WI38 (cell line): ENCODE measurements at regions not wholly inside any gene's neighbourhood (a gene's known extent, or its start where the extent isn't known, plus 50 kb on each side); places are given as distances from the start of the nearest gene placed in this dataset.
"Not testable (repeated sequence)": the region's sequence is repeated elsewhere in the genome, so short reads cannot be mapped to it uniquely, and the experiment has no call there.

Source experiments
- H3K4me3 ChIP-seq: 2 replicates; pipeline ENCODE4 v1.5.1; 2011; ENCODE audit warnings: low read depth, mild to moderate bottlenecking, control low read depth, low read length
- TF ChIP-seq, protein P1 (sequence below): IDR thresholded peaks from 2 replicates; pipeline ENCODE4 v1.5.1; 2012; ENCODE audit warnings: low read depth, mild to moderate bottlenecking, control low read depth, low read length

DNA sequence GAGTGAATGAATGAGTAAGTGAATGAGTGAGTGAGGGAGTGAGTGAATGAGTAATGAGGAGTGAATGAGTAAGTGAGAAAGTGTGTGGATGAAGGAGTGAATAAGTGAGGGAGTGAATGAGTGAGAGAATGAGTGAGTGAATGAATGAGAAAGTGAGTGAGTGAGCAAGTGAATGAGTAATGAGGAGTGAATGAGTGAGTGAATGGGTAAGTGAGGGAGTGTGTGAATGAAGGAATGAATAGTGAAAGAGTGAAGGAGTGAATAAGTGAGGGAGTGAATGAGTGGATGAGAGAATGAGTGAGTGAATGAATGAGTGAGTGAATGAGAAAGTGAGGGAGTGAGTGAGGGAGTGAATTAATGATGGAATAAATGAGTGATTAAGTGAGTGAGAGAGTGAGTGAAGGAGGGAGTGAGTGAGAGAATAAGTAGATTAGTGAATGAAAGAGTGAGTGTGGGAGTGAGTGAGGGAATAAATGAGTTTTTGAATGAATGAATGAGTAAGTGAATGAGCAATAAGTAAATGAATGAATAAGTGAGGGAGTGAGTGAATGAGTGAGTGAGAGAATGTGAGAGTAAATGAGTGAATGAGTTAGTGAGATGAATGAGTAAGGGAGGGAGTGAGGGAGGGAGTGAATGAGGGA, 364.5 kb downstream of the ADGRD1 start:
- H3K4me3 ChIP-seq, result no peak overlapping the region
- TF ChIP-seq, protein P1, sequence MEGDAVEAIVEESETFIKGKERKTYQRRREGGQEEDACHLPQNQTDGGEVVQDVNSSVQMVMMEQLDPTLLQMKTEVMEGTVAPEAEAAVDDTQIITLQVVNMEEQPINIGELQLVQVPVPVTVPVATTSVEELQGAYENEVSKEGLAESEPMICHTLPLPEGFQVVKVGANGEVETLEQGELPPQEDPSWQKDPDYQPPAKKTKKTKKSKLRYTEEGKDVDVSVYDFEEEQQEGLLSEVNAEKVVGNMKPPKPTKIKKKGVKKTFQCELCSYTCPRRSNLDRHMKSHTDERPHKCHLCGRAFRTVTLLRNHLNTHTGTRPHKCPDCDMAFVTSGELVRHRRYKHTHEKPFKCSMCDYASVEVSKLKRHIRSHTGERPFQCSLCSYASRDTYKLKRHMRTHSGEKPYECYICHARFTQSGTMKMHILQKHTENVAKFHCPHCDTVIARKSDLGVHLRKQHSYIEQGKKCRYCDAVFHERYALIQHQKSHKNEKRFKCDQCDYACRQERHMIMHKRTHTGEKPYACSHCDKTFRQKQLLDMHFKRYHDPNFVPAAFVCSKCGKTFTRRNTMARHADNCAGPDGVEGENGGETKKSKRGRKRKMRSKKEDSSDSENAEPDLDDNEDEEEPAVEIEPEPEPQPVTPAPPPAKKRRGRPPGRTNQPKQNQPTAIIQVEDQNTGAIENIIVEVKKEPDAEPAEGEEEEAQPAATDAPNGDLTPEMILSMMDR, result no peak

DNA sequence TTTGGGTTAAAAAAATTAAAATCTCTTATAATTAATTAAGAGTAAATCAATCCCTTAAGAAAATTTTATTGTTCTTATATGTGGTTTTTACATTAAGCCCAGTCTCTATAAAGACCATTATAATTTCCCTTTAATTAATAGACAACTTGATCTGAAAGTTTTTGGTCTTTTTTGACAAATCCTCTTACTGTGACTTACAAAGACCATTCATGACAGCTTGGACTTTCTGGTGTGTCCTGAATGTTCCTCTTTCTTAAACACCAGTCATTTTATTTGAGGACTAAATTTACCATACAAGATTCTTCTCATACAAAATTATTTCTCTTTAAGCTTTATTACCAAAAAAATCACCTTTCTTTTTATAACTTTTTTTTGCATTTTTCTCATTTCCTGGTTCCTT, 368.3 kb downstream of the ADGRD1 start:
- TF ChIP-seq, protein P1, result no peak
- no peak overlapping the region for H3K4me3 ChIP-seq

DNA sequence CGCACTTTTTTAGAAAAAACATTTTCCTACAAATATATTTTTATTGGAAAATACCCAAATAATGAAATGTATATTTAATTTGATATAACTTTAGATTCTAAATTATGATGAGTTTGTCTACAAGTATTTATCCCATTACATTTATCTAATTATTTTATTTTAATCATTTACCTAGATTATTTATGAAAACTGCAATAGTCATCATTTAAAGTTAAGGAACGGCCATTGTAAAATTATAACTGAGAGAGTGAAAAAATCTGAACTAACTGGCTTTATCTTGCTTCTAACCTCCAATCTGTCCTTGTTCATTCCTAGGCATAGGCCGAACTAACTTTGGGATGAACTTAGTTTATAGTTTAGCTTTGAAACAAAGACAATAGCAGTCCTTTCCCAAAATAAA, 368.8 kb downstream of the ADGRD1 start:
- not testable (repeated sequence) for H3K4me3 ChIP-seq

DNA sequence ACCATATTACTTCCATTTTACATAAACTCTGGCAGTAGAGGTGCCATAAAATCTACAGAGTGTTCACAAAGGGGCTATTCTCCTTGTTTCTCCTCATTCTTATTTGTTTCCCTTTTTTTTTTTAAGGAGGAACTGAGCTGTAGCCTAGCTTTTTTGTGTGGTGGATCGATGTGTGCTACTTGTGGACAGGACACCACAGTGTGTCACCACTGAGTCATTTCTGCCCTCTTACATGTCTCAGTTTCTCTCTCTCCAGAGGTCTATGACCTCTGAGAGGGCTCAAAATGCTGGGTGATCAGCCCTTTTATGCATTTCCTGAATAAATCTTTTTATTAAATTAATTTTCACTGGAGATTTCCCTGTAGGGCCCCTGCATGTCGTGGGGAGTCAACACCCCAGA, 370.2 kb downstream of the ADGRD1 start:
- TF ChIP-seq, protein P1, result no peak
- no peak overlapping the region for H3K4me3 ChIP-seq

DNA sequence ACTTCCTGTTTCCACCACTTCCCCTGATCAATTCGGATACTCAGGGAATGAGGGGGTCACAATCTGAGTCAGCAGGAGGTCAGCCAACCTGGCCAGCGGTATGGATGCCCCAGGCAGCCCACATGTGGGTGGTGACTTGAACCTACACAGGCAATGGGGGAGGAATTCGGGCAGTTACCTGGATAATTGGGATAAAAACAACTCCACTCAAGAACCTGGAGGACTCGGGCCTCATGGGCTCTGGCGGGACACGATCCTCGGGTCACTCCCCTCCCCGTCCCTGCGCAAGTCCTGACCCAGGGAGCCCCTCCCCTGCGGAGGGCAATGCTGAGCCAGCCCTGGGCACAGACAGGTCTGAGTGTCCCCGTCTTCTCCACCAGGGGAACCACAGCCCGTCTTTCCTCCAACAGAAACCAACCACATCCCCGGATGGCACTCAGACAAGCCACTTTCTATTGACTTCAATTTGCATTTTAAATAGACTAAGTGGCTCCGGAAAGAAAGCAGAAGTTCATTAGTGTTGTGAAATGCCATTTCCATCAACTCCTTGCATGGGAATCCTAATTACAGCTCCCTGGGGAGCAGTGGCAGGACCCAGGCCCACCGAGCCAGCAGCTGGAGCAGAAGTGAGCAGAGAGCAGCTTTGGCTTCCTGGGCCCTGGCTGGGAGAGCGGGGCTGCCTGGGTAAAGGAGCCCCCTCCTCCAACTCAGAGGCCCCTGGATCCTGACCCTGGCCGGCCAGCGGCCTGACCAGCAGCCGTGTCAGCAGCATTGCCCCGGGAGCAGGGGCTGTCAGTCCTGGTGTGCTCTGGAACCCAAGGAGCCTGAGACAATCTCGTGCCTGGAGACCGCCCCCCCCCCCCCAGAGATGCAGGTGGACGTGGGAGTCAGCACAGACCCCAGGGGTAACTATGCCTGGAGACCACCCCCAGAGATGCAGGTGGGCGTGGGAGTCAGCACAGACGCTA, 374.1 kb downstream of the ADGRD1 start:
- TF ChIP-seq, protein P1, result no peak
- no peak overlapping the region for H3K4me3 ChIP-seq

DNA sequence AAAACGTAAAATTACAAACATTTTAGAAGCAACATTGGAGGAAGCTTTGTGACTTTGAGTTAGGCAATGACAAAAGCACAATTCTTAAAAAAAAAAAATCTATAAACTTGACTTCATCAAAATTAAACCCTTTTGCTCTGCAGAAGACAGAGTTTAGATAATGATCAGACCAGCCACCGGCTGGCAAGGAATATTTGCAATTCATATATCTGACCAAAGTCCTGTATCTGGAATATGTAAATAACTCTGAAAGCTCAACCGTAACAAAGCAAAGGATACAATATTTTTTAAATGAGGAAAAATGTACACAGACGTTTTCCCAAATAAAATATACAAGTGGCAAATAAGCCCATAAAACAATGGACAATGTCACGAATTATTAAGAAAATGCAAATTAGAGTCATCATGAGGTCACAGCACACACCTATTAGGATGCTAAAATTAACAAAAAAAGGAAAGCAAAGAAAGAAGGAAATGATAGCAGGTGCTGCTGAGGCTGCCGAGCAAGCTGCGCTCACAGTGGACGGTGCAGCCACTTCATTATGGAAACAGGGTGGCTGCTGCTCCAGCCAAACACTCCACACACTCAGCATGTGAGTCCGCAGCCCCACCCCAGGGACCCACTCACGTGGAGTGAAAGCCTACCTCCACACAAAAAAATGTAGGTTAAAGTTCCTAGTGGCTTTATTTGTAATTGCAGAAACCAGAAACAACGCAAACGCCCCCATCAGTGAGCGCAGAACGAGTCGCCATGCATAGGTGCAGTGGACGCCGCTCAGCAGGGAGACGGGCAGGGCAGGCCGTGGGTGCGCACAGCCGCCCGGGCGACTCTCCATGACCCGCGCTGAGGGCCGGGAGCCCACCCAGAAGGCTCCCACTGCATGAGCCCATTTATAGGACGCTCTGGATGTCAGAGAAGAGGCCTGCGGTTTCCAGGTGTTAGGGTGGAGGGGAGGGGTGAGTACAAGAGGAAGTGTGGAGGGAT, 375.4 kb downstream of the ADGRD1 start:
- H3K4me3 ChIP-seq, result not testable (repeated sequence)

DNA sequence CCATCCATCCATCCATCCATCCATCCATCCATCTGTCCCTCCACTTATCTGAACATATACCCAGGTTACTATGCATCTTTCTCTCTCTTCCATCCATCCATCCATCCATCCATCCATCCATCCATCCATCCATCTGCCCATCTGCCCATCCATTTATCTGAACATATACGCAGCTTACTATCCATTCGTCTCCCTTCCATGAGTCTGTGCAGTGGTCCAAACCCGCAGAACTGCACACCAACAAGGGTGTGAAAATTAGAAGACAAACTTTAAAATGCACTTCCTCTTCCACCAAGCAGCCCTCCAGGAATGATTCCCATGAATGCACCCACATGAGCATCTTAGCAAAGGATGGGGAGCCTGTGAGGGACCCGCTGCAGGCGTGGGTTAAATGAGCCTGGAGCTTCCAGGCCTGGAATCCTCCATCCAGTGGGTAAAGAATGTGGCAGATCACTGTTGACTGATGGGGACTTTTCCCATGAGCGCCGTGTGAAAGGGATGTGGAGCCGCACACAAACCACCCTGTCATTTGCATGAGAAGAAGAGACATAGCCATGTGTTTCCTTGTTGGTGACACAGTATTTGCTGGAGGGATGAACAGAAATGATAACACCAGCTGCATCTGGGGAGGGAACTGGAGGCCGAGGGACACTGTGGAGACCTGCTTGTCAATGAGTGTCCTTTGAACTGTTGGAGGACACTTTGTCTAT, 376.6 kb downstream of the ADGRD1 start:
- TF ChIP-seq, protein P1, result no peak
- H3K4me3 ChIP-seq, result no peak overlapping the region
